RWPE1 (cell line): ENCODE measurements at regions not wholly inside any gene's neighbourhood (a gene's known extent, or its start where the extent isn't known, plus 50 kb on each side); places are given as distances from the start of the nearest gene placed in this dataset.
A peak's percentile ranks its signal among the peaks of the same experiment; 100 is the strongest.
"Not testable (repeated sequence)": the region's sequence is repeated elsewhere in the genome, so short reads cannot be mapped to it uniquely, and the experiment has no call there.

Experiments used
- CTCF ChIA-PET: fragments of 350-600 bp; sonication (Branson Sonifier 250); formaldehyde crosslinking; extraction: SDS; loops from one replicate; lab custom pipeline; 2021; lab: Yijun Ruan, JAX
- POLR2A ChIA-PET: fragments of 400-600 bp; formaldehyde crosslinking; extraction: SDS; loops from one replicate; lab custom pipeline; 2020; ENCODE audit warnings: antibody characterized with exemption; ENCODE audit not compliant: low non-redundant PET; lab: Yijun Ruan, JAX
- DNase-seq: peaks from one replicate; pipeline ENCODE4 v3.0.0; 2012; ENCODE audit warnings: low spot score
- H3K27ac ChIP-seq: fragments of 450-650 bp; 2 replicates; pipeline ENCODE4 v1.5.1; 2017
- TF ChIP-seq, protein P1 (sequence below): fragments of 450-650 bp; conservative IDR thresholded peaks from 2 replicates; pipeline ENCODE4 v1.5.1; 2017; ENCODE audit warnings: low read depth, mild to moderate bottlenecking

DNA sequence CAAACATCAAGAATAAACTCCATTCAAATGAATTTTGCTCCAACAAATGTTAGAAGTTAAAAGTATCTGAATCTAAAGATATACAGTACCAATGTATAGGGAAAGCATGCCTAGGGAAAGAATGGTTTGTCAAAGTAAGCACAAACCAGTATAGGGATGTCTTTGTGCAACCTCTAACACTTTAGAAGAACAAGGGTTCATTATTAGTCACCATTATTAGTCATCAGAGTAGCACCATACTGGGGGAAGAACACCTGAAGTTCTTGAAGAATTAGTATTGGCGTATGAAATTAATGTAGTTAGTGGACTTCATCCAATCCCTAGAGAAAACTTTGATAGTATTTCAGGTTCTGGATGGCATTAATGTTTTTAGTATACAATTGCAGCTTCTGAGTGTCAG is 943.7 kb downstream of the METTL15 start:
- TF ChIP-seq, protein P1, sequence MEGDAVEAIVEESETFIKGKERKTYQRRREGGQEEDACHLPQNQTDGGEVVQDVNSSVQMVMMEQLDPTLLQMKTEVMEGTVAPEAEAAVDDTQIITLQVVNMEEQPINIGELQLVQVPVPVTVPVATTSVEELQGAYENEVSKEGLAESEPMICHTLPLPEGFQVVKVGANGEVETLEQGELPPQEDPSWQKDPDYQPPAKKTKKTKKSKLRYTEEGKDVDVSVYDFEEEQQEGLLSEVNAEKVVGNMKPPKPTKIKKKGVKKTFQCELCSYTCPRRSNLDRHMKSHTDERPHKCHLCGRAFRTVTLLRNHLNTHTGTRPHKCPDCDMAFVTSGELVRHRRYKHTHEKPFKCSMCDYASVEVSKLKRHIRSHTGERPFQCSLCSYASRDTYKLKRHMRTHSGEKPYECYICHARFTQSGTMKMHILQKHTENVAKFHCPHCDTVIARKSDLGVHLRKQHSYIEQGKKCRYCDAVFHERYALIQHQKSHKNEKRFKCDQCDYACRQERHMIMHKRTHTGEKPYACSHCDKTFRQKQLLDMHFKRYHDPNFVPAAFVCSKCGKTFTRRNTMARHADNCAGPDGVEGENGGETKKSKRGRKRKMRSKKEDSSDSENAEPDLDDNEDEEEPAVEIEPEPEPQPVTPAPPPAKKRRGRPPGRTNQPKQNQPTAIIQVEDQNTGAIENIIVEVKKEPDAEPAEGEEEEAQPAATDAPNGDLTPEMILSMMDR, result no peak
- H3K27ac ChIP-seq, result no peak overlapping the region
- ChIA-PET CTCF (no interaction called here), POLR2A (no interaction called here)
- peak; percentile 52 for DNase-seq

DNA sequence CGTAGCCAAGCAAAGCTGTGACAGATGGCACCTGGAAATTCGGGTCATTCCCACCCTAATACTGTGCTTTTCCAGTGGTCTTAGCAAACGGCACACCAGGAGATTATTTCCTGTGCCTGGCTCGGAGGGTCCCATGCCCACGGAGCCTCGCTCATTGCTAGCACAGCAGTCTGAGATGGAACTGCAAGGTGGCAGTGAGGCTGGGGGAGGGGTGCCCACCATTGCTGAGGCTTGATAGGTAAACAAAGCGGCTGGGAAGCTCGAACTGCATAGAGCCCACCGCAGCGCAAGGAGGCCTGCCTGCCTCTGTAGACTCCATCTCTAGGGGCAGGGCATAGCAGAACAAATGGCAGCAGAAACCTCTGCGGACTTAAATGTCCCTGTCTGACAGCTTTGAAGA is 942.8 kb downstream of the METTL15 start:
- DNase-seq, POLR2A ChIA-PET, CTCF ChIA-PET, H3K27ac ChIP-seq: not testable (repeated sequence)

DNA sequence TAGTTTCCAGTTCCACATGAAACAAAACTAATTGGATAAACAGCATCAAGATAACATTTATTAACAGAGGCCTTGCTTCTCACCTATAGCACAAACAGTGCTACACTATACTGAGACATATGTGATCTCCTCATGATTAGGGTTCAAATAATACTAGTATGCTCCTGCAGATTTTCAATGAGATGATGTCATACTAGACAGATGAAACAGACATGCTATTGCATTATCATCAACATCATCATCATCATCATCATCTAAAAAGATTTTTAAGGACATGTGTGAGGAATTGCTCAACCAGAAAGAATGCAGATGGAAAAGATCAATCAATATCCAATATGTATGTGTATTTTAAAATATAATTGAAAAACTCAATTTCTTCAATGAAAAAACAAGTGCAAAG is 932.3 kb downstream of the METTL15 start:
- no peak overlapping the region for H3K27ac ChIP-seq
- TF ChIP-seq, protein P1, result no peak
- ChIA-PET CTCF (interaction anchor here (0.6 kb wide), 1 partner anchor 71 kb away, joined by 3 read pairs; no protein-coding TSS in a partner anchor), POLR2A (no interaction called here)
- DNase-seq, result no peak

DNA sequence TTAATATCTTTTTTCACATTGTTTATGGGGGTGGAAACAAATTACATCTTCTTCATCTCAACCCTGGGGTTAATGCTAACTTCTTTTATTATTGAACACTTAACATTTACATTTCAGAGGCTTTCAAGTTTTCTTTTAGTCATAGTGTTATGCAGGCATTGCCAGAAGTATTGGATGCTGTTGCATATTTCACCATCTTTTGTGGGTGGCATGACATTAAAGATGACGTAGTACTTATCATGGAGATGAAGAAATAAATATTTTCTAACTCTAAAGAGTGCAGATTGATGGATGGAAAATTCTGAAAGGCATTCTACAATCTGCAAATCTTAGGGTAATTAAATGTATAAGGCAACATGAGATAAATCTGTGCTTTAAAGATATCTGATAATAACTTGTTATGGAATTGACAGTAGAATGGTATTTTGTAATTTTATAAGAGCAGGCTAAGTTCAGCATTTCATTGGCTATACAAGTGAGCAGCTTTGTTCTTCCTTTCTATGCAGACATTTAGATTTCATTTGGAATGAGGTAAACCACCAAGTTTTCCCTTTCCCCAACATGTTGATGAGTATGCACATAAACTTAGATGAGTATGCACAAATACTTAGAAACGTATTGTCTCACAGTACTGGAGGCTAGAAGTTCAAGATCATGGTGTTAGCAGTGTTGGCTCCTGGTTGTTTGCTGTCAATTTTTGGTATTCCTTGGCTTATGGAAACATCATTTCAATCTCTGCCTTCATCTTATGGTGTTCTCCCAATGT is 924.4 kb downstream of the METTL15 start:
- no peak overlapping the region for H3K27ac ChIP-seq
- ChIA-PET POLR2A (no interaction called here), CTCF (interaction anchor here (0.6 kb wide), 1 partner anchor 1609 kb away, joined by 3 read pairs; no protein-coding TSS in a partner anchor)
- DNase-seq, result no peak
- TF ChIP-seq, protein P1, result no peak

DNA sequence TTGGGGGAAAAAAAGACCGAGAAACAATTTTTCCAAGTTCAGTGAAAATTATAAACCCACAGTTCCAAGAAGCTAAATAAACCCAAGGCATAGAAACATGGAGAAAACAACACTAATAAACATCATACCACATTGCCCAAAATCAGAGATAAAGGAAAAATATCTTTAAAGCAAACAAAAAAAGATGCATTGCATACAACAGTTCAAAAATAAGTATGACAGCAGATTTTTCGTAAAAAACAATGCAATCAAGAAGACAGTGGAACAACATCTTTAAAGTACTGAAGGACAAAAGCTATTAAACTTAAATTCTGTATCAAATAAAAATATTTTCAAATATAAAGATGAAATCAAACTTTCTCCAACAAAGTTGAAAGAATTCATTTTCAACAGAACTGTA is 921.3 kb downstream of the METTL15 start:
- no peak for DNase-seq
- TF ChIP-seq, protein P1, result no peak
- POLR2A ChIA-PET, result no interaction called here
- no peak overlapping the region for H3K27ac ChIP-seq
- CTCF ChIA-PET, result interaction anchor here (0.6 to 1.2 kb wide), 3 partner anchors 9 to 1352 kb away, joined by 4 to 8 read pairs (median 4); no protein-coding TSS in a partner anchor

GRCh38 chr11:29027436-29027835 is 919.2 kb downstream of the METTL15 start:
- no peak overlapping the region for H3K27ac ChIP-seq
- TF ChIP-seq, protein P1, result no peak
- ChIA-PET CTCF (interaction anchor here (0.7 kb wide), 1 partner anchor 314 kb away, joined by 3 read pairs; no protein-coding TSS in a partner anchor), POLR2A (no interaction called here)
- no peak for DNase-seq

DNA sequence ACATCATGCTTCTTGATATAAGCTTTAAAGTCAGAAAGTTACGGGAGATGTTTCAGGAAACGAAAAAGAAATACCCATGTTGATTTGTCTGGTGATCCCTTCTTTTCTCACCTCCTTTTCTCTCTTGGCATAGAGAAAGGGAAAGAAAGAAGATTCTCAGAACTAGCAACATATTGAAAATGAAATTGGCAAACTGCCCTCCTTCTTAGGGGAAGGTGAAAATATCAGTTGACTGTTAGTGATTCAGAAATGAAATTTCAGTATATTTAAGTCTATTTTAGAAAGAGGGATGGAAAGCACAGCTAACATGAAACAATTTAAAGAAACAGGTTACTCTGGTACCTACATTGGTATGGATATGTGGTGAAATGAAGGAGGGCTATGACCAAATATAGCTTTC is 918.1 kb downstream of the METTL15 start:
- ChIA-PET CTCF (interaction anchor here (0.9 kb wide), 1 partner anchor 10 kb away, joined by 3 read pairs; no protein-coding TSS in a partner anchor), POLR2A (no interaction called here)
- H3K27ac ChIP-seq, result no peak overlapping the region
- TF ChIP-seq, protein P1, result no peak
- DNase-seq, result no peak
